Naive thymus-derived CD4-positive, alpha-beta T cell (primary cell): ENCODE measurements at regions not wholly inside any gene's neighbourhood (a gene's known extent, or its start where the extent isn't known, plus 50 kb on each side); places are given as distances from the start of the nearest gene placed in this dataset.

Experiments
- ATAC-seq: fragments of 150-1000 bp; cut with Tn5 transposase; 2 replicates; pipeline ENCODE4 v1.10.0; 2021; ENCODE audit warnings: mild to moderate bottlenecking, moderate library complexity
- CTCF ChIA-PET: fragments of 350-600 bp; sonication (Branson Sonifier 250); formaldehyde crosslinking; loops from one replicate; lab custom pipeline; 2021; ENCODE audit warnings: antibody characterized with exemption; lab: Charles Lee
- POLR2A ChIA-PET: fragments of 350-600 bp; sonication (Branson Sonifier 250); formaldehyde crosslinking; loops from one replicate; lab custom pipeline; 2021; ENCODE audit warnings: antibody characterized with exemption, inconsistent platforms; lab: Charles Lee
- DNase-seq, 9 donors: peaks; one replicate each; pipeline versions ENCODE4 v3.0.0 to v3.0.0-alpha.2; 2020 to 2022; ENCODE audit warnings: mixed read lengths in 1 of 9
- H3K27ac ChIP-seq: one replicate; pipeline ENCODE4 v1.7.0; 2013; ENCODE audit warnings: mild to moderate bottlenecking, low read depth, low read length, moderate library complexity
- H3K27me3 ChIP-seq, 2 donors: one replicate each; pipeline ENCODE4 v1.7.0; 2013; ENCODE audit warnings: low read length in 2 of 2, mild to moderate bottlenecking in 2 of 2, moderate library complexity in 2 of 2; ENCODE audit not compliant: control insufficient read depth in 2 of 2, insufficient read depth in 2 of 2
- H3K36me3 ChIP-seq, 3 experiments: 1 replicate in 2 of 3; 2 replicates in 1 of 3; pipeline ENCODE4 v1.7.0; 2013; ENCODE audit warnings: low read length in 3 of 3, mild to moderate bottlenecking in 3 of 3, moderate library complexity in 1 of 3; ENCODE audit not compliant: insufficient read depth in 3 of 3, control insufficient read depth in 2 of 3
- H3K4me1 ChIP-seq, 2 donors: one replicate each; pipeline ENCODE4 v1.7.0; 2013; ENCODE audit warnings: low read length in 2 of 2, mild to moderate bottlenecking in 2 of 2, moderate library complexity in 1 of 2; ENCODE audit not compliant: control insufficient read depth in 2 of 2, insufficient read depth in 2 of 2
- H3K4me3 ChIP-seq: 2 replicates; pipeline ENCODE4 v1.7.0; 2013; ENCODE audit warnings: mild to moderate bottlenecking, low read length
- H3K9me3 ChIP-seq, 3 experiments: 1 replicate in 2 of 3; 2 replicates in 1 of 3; pipeline ENCODE4 v1.7.0; 2013; ENCODE audit warnings: low read length in 3 of 3; ENCODE audit not compliant: control insufficient read depth in 2 of 3
- H3K27ac Mint-ChIP-seq, 9 donors: one replicate each; pipeline ENCODE4 v1.8.0; 2020 to 2022; ENCODE audit warnings: mixed read lengths in 9 of 9, mild to moderate bottlenecking in 8 of 9, moderate library complexity in 5 of 9, inconsistent platforms in 2 of 9
- H3K27me3 Mint-ChIP-seq, 5 donors: one replicate each; pipeline ENCODE4 v1.8.0; 2021 to 2022; ENCODE audit warnings: mixed read lengths in 5 of 5, mild to moderate bottlenecking in 1 of 5
- H3K36me3 Mint-ChIP-seq, 5 donors: one replicate each; pipeline ENCODE4 v1.8.0; 2020 to 2022; ENCODE audit warnings: mixed read lengths in 5 of 5, mild to moderate bottlenecking in 3 of 5, inconsistent platforms in 1 of 5
- H3K4me1 Mint-ChIP-seq, 7 donors: one replicate each; pipeline ENCODE4 v1.8.0; 2020 to 2022; ENCODE audit warnings: mixed read lengths in 7 of 7, mild to moderate bottlenecking in 3 of 7, inconsistent platforms in 1 of 7
- H3K4me3 Mint-ChIP-seq, 10 donors: one replicate each; pipeline ENCODE4 v1.8.0; 2020 to 2022; ENCODE audit warnings: mild to moderate bottlenecking in 10 of 10, mixed read lengths in 10 of 10, moderate library complexity in 6 of 10, inconsistent platforms in 2 of 10
- H3K9me3 Mint-ChIP-seq, 11 donors: one replicate each; pipeline ENCODE4 v1.8.0; 2020 to 2022; ENCODE audit warnings: mixed read lengths in 11 of 11, mild to moderate bottlenecking in 4 of 11, inconsistent platforms in 1 of 11, moderate library complexity in 1 of 11
- intact Hi-C, 2 donors: fragments of 100-400 bp; cut with micrococcal nuclease; formaldehyde crosslinking; loops; one replicate each; pipeline ENCODE4 v1.15.1; 2023

DNA sequence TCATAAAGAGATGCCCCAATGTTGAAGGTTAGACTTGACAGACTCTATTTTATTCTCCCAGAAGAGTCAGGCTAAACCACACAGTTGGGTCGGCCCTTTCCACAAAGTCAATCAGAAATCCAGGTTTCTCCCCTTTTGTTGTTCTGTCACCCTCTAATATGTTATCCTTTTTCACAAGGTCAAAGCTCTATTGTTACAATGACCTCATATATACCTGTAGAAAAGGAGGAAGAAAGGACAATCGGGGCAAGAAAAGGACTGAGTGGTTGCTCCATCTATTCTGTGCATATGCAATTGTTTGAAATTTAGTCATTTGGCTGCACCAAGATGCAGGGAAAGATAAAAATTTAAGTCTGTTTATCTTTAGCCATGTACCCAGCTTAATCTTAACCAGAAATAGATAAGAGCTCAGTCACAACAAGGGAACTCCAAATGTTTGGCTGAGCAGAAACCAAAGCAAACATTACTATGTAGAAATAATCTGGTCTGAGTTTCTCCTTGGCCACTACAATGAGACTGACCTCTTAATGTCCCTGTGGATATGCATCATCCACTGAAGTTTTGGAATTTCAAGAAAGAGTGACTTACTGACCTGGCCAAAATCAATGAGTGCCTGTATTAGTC is 503.7 kb downstream of the GALC start:
- H3K9me3 Mint-ChIP-seq = peaks cover 0 to 17% (median 4%) of the 10 kb centered on the region in 11 donors
- H3K36me3 Mint-ChIP-seq = no peaks in the 10 kb centered on the region
- no peaks in the 10 kb centered on the region for H3K36me3 ChIP-seq
- intact Hi-C loops = no loop called here
- H3K4me1 ChIP-seq = no peaks in the 10 kb centered on the region
- no peak for DNase-seq
- no peaks in the 10 kb centered on the region for H3K9me3 ChIP-seq
- H3K27me3 Mint-ChIP-seq = peaks cover 0 to 2% (median 0%) of the 10 kb centered on the region in 5 donors
- no peaks in the 10 kb centered on the region for H3K27me3 ChIP-seq
- ChIA-PET POLR2A (no interaction called here), CTCF (no interaction called here)
- no peak for ATAC-seq
- no peak overlapping the region for H3K27ac Mint-ChIP-seq
- no peak overlapping the region for H3K27ac ChIP-seq
- H3K4me3 Mint-ChIP-seq = no peak overlapping the region
- H3K4me1 Mint-ChIP-seq = no peaks in the 10 kb centered on the region
- H3K4me3 ChIP-seq = no peak overlapping the region

DNA sequence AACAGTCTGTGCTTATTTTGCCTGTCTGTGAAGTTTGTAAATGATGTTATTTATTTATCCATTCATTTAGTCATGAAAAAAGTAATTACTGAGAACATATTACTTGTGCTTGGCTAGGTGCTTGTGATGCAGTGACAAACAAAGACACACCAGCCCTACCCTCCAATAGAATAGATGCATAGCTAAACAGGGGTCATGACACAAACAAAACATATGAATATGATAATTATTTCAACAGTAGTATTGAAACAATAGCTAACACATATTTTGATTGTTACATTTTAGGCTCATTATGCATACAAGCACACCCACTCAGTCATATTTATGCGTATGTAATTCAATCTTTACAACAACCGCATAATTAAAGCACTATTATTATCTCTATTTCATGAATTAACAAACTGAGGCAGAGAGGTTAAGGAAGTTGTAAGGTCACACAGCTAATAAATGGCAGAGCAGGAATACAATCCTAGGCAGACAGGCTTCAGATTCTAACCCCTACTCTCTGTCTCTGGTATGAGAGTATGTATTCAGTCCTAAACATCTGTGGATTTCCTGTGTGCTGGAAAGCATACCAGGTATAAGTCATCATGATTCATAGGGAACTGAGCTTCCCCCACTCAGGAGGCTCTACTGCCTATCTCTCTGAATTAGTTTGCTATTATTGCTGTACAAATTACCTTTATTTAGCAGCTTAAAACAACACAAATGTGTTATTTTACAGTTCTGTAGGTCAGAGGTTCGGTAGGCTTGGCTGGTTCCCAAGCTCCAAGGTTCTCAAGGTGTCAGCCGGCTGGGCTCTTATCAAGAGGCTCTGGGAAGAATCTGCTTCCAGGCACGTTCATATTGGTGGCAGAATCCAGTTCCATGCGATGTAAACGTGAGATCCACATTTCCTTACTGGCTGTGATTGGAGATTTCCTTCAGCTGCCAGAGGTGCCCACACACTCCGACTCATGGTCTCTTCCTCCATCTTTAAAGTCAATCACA is 509.4 kb downstream of the GALC start:
- Mint-ChIP-seq H3K27me3 (peaks cover 0 to 5% (median 0%) of the 10 kb centered on the region in 5 donors), H3K4me1 (peaks cover 0 to 1% (median 0%) of the 10 kb centered on the region in 7 donors), H3K27ac (no peak overlapping the region), H3K4me3 (no peak overlapping the region), H3K36me3 (no peaks in the 10 kb centered on the region), H3K9me3 (peaks cover 2 to 18% (median 7%) of the 10 kb centered on the region in 11 donors)
- DNase-seq = no peak
- no peak overlapping the region for H3K4me3 ChIP-seq
- no peaks in the 10 kb centered on the region for H3K9me3 ChIP-seq
- H3K4me1 ChIP-seq = no peaks in the 10 kb centered on the region
- H3K27ac ChIP-seq = no peak overlapping the region
- H3K36me3 ChIP-seq = no peaks in the 10 kb centered on the region
- CTCF ChIA-PET = no interaction called here
- intact Hi-C loops = no loop called here
- POLR2A ChIA-PET = no interaction called here
- ATAC-seq = no peak
- no peaks in the 10 kb centered on the region for H3K27me3 ChIP-seq

DNA sequence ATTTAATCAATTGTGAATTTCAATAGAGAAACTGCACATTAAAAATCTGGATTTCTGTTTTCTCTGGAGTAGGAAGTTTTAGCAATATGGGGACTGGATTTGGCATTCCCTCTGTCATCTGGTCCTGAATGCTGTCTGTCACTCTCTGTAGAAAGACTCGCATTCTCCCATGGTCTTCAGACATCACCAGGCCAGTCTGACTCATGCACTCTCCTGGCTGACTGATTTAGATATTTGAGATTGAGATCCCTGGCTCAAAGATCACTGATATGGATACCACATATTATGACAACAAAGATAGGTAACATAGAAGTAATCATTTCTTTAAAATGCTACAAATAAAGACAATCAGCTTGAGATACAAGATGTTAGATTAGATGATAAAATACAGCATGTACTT is 524.5 kb downstream of the GALC start:
- CTCF ChIA-PET = no interaction called here
- no peak overlapping the region for H3K4me3 ChIP-seq

GRCh38 chr14:87467578-87467977 is 525.4 kb downstream of the GALC start:
- intact Hi-C loops = no loop called here
- Mint-ChIP-seq H3K4me3 (no peak overlapping the region), H3K36me3 (no peaks in the 10 kb centered on the region), H3K27me3 (no peaks in the 10 kb centered on the region), H3K4me1 (no peaks in the 10 kb centered on the region), H3K9me3 (peaks cover 0 to 9% (median 5%) of the 10 kb centered on the region in 11 donors), H3K27ac (no peak overlapping the region)
- Histone ChIP-seq H3K4me3 (no peak overlapping the region), H3K9me3 (no peaks in the 10 kb centered on the region), H3K27ac (no peak overlapping the region), H3K27me3 (no peaks in the 10 kb centered on the region), H3K4me1 (no peaks in the 10 kb centered on the region), H3K36me3 (no peaks in the 10 kb centered on the region)
- DNase-seq = no peak
- CTCF ChIA-PET = no interaction called here
- POLR2A ChIA-PET = no interaction called here
- ATAC-seq = no peak

More for the DNA sequence above, 524.5 kb downstream of the GALC start:
- intact Hi-C loops = no loop called here
- H3K4me1 Mint-ChIP-seq = no peaks in the 10 kb centered on the region
- no peak overlapping the region for H3K27ac Mint-ChIP-seq
- Histone ChIP-seq H3K27me3 (no peaks in the 10 kb centered on the region), H3K9me3 (no peaks in the 10 kb centered on the region), H3K27ac (no peak overlapping the region), H3K36me3 (no peaks in the 10 kb centered on the region), H3K4me1 (no peaks in the 10 kb centered on the region)
- POLR2A ChIA-PET = no interaction called here
- H3K9me3 Mint-ChIP-seq = peaks cover 0 to 9% (median 4%) of the 10 kb centered on the region in 11 donors
- no peaks in the 10 kb centered on the region for H3K27me3 Mint-ChIP-seq
- ATAC-seq (no peak), DNase-seq (no peak)
- no peak overlapping the region for H3K4me3 Mint-ChIP-seq
- H3K36me3 Mint-ChIP-seq = no peaks in the 10 kb centered on the region

DNA sequence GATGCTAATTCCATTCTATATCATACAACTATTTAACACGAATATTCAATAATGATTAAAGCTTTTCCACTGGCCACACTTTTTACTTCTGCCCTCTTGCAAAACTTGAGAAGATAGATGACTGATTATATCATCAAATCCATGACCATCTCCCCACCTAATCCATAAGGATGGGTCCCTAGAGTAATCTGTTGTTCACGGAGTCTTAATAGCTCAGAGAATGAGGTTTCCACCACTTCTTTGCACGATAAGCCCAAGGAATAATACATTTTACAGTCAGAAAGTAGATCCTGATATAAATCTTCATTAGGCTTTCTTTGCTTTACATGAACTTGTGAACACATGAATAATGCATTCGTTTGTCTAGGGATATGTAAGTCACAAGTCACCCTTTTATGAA is 527.2 kb downstream of the GALC start:
- no peak overlapping the region for H3K4me3 Mint-ChIP-seq
- no peaks in the 10 kb centered on the region for H3K27me3 Mint-ChIP-seq
- Histone ChIP-seq H3K4me3 (no peak overlapping the region), H3K9me3 (no peaks in the 10 kb centered on the region), H3K36me3 (no peaks in the 10 kb centered on the region), H3K4me1 (no peaks in the 10 kb centered on the region), H3K27me3 (no peaks in the 10 kb centered on the region), H3K27ac (no peak overlapping the region)
- ChIA-PET CTCF (no interaction called here), POLR2A (no interaction called here)
- H3K9me3 Mint-ChIP-seq = peaks cover 0 to 8% (median 2%) of the 10 kb centered on the region in 11 donors
- intact Hi-C loops = no loop called here
- H3K36me3 Mint-ChIP-seq = no peaks in the 10 kb centered on the region
- no peaks in the 10 kb centered on the region for H3K4me1 Mint-ChIP-seq
- ATAC-seq = no peak
- no peak overlapping the region for H3K27ac Mint-ChIP-seq
- no peak for DNase-seq

DNA sequence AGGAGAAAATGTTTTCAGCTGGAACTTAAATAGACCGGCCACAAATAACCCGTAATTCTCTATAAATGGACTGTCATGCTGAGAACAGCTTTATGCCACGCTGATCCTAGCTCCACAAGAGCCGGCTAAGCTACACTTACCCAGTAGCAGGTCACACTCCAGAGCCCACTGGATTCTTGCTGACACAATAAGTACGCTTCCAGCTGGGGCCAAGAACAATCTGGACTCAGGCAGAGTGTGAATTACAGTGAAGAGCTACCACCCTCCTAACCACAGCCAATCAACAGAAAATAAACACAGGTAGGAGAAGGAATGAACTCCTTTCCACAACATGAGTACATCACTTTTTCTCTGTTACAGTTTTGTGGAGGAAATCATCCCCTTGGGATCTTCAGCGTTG is 531.3 kb downstream of the GALC start:
- H3K27ac ChIP-seq = no peak overlapping the region
- Mint-ChIP-seq H3K36me3 (no peaks in the 10 kb centered on the region), H3K27ac (no peak overlapping the region), H3K4me3 (no peak overlapping the region), H3K4me1 (no peaks in the 10 kb centered on the region), H3K27me3 (no peaks in the 10 kb centered on the region), H3K9me3 (peaks cover 0 to 7% (median 3%) of the 10 kb centered on the region in 11 donors)
- no peaks in the 10 kb centered on the region for H3K27me3 ChIP-seq
- POLR2A ChIA-PET = no interaction called here
- ATAC-seq = no peak
- no peaks in the 10 kb centered on the region for H3K36me3 ChIP-seq
- H3K4me3 ChIP-seq = no peak overlapping the region
- no peak for DNase-seq
- intact Hi-C loops = no loop called here
- no peaks in the 10 kb centered on the region for H3K9me3 ChIP-seq
- CTCF ChIA-PET = no interaction called here
- H3K4me1 ChIP-seq = no peaks in the 10 kb centered on the region
